Endothelial cell of umbilical vein (primary cell): ENCODE measurements at regions not wholly inside any gene's neighbourhood (a gene's known extent, or its start where the extent isn't known, plus 50 kb on each side); places are given as distances from the start of the nearest gene placed in this dataset.

ENCODE experiments used
- BruUV-seq: library from RNA; stranded (reverse); fragments of 400-500 nt; replicated peaks from 2 replicates; lab custom pipeline; 2021; lab: Mats Ljungman, UMichigan
- CTCF ChIA-PET: fragments of 300-600, 350-600 bp; sonication (Branson Sonifier 250); formaldehyde crosslinking; loops from one replicate; lab custom pipeline; 2021; ENCODE audit warnings: antibody characterized with exemption, inconsistent platforms; lab: Charles Lee
- POLR2A ChIA-PET: fragments of 300-600, 350-600 bp; sonication (Branson Sonifier 250); formaldehyde crosslinking; loops from one replicate; lab custom pipeline; 2021; ENCODE audit warnings: antibody characterized with exemption, inconsistent platforms; lab: Charles Lee
- DNase-seq: peaks from one replicate; pipeline ENCODE4 v3.0.0-alpha.2; 2011; ENCODE audit warnings: low read depth, low spot score
- FAIRE-seq: peaks from 2 replicates; lab custom pipeline; 2011; peaks lifted over from hg19 to GRCh38; lab: Jason Lieb, UNC
- H2AFZ ChIP-seq: 2 replicates; pipeline ENCODE4 v1.6.0; 2012; ENCODE audit warnings: low read depth, low read length, control low read depth, inconsistent platforms
- H3K27ac ChIP-seq: 2 replicates; pipeline ENCODE4 v1.5.1; 2011; ENCODE audit warnings: low read depth, mild to moderate bottlenecking, control low read depth, low read length, moderate library complexity; ENCODE audit not compliant: insufficient read depth
- H3K27me3 ChIP-seq, 2 experiments: 2 replicates each; pipeline versions ENCODE4 v1.6.0 to v1.6.1; 2011; ENCODE audit warnings: low read length in 2 of 2, mixed read lengths in 1 of 2; ENCODE audit not compliant: control insufficient read depth in 2 of 2, insufficient read depth in 2 of 2
- H3K36me3 ChIP-seq, 2 experiments: 2 replicates in 1 of 2; 3 replicates in 1 of 2; pipeline ENCODE4 v1.5.1; 2011; ENCODE audit warnings: low read length in 2 of 2, mild to moderate bottlenecking in 1 of 2, moderate library complexity in 1 of 2; ENCODE audit not compliant: control insufficient read depth in 2 of 2, insufficient read depth in 2 of 2; ENCODE audit errors: extremely low read depth in 1 of 2
- H3K4me1 ChIP-seq: 3 replicates; pipeline ENCODE4 v1.5.1; 2011; ENCODE audit warnings: mild to moderate bottlenecking, low read length; ENCODE audit not compliant: control insufficient read depth, insufficient read depth; ENCODE audit errors: extremely low read depth
- H3K4me2 ChIP-seq: 2 replicates; pipeline ENCODE4 v1.6.1; 2011; ENCODE audit warnings: low read length, control low read depth, mixed read lengths; ENCODE audit not compliant: insufficient read depth
- H3K4me3 ChIP-seq, 3 experiments: fragments of 200-600 bp in 1 of 3; sonication (generic), shearing (Covaris generic) in 1 of 3; replicated peaks in 1 of 3; 2 replicates each; pipeline ENCODE4 v1.5.1; 2011 to 2016; ENCODE audit warnings: control low read depth in 3 of 3, low read length in 3 of 3, mild to moderate bottlenecking in 2 of 3, inconsistent platforms in 1 of 3, low read depth in 1 of 3, moderate library complexity in 1 of 3; ENCODE audit not compliant: insufficient read depth in 1 of 3
- H3K79me2 ChIP-seq: 2 replicates; pipeline ENCODE4 v1.6.0; 2012; ENCODE audit warnings: low read length, inconsistent platforms; ENCODE audit not compliant: control insufficient read depth, insufficient read depth
- H3K9ac ChIP-seq: replicated peaks from 2 replicates; pipeline ENCODE3; 2011; ENCODE audit warnings: low read length, control low read depth; ENCODE audit not compliant: insufficient read depth; ENCODE audit errors: extremely low read depth
- H3K9me1 ChIP-seq: replicated peaks from 3 replicates; pipeline ENCODE4 v1.6.0; 2011; ENCODE audit warnings: mild to moderate bottlenecking, low read length; ENCODE audit not compliant: control insufficient read depth, insufficient read depth; ENCODE audit errors: extremely low read depth
- H3K9me3 ChIP-seq: replicated peaks from 2 replicates; pipeline ENCODE4 v1.5.1; 2012; ENCODE audit warnings: low read length, inconsistent platforms; ENCODE audit not compliant: control insufficient read depth, insufficient read depth
- H4K20me1 ChIP-seq: replicated peaks from 2 replicates; pipeline ENCODE3; 2011; ENCODE audit warnings: mild to moderate bottlenecking, low read length; ENCODE audit not compliant: control insufficient read depth, insufficient read depth; ENCODE audit errors: extremely low read depth
- CTCF ChIP-seq, 2 donors: IDR thresholded peaks; 1 replicate in 1 of 2; 2 replicates in 1 of 2; pipeline ENCODE4 v1.5.1; 2011; ENCODE audit warnings: low read length in 2 of 2, mild to moderate bottlenecking in 2 of 2, moderate library complexity in 2 of 2, control low read depth in 1 of 2, inconsistent platforms in 1 of 2, low read depth in 1 of 2; ENCODE audit not compliant: insufficient read depth in 1 of 2; ENCODE audit errors: extremely low read depth in 1 of 2
- GATA2 ChIP-seq: IDR thresholded peaks from 2 replicates; pipeline ENCODE4 v1.7.0; 2011; ENCODE audit warnings: low read depth, mild to moderate bottlenecking, moderate library complexity, mixed read lengths, low read length; ENCODE audit not compliant: insufficient read length, insufficient read depth
- JUN ChIP-seq: IDR thresholded peaks from 2 replicates; pipeline ENCODE4 v1.6.1; 2011; ENCODE audit warnings: borderline replicate concordance, low read depth; ENCODE audit not compliant: insufficient read length, insufficient read depth
- MYC ChIP-seq: IDR thresholded peaks from one replicate; pipeline ENCODE4 v1.6.1; 2011; ENCODE audit warnings: mild to moderate bottlenecking, low read depth, low read length
- POLR2A ChIP-seq: IDR thresholded peaks from 2 replicates; pipeline ENCODE4 v1.6.1; 2012; ENCODE audit warnings: low read depth, mild to moderate bottlenecking, control low read depth, low read length
- dilution Hi-C: fragments of 300-500 bp; cut with MboI; formaldehyde crosslinking; loops from one replicate; pipeline ENCODE4 v1.15.0; 2019; ENCODE audit warnings: low sequenced_read_pairs; ENCODE audit not compliant: extremely low pct_ligation_motif_present
- intact Hi-C: fragments of 100-400 bp; cut with micrococcal nuclease; formaldehyde crosslinking; loops from one replicate; pipeline ENCODE4 v1.10.0; 2022

- Histone ChIP-seq H2AFZ (no peak overlapping the region), H3K4me1 (no peaks in the 10 kb centered on the region), H3K9me1 (no peaks in the 10 kb centered on the region), H3K79me2 (no peaks in the 10 kb centered on the region), H3K36me3 (no peaks in the 10 kb centered on the region), H4K20me1 (no peaks in the 10 kb centered on the region), H3K9ac (no peak overlapping the region), H3K27ac (no peak overlapping the region), H3K9me3 (no peaks in the 10 kb centered on the region), H3K27me3 (no peaks in the 10 kb centered on the region), H3K4me3 (no peak overlapping the region), H3K4me2 (no peak overlapping the region)
- intact Hi-C loops (loop anchor here (10.0 kb wide), 1 partner anchor 57 kb away; no protein-coding TSS in a partner anchor), dilution Hi-C loops (no loop called here)
- no peak for FAIRE-seq
- no peak for TF ChIP-seq JUN
- TF ChIP-seq CTCF (IDR thresholded peaks at IDR 0.05; ENCODE audit: extremely low read depth in 1 of 2, insufficient read depth in 1 of 2, low read depth in 1 of 2, low read length in 2 of 2) = no peak
- TF ChIP-seq MYC = no peak
- no peak for TF ChIP-seq POLR2A
- TF ChIP-seq GATA2 = no peak
- CTCF ChIA-PET = no interaction called here
- POLR2A ChIA-PET = no interaction called here
- DNase-seq = no peak
- BruUV-seq = no TSS peak
Measured at GRCh38 chr20:24411834-24412216, 57.6 kb upstream of the SYNDIG1 start.
